ENCODE measurements at regions not wholly inside any gene's neighbourhood (a gene's known extent, or its start where the extent isn't known, plus 50 kb on each side); places are given as distances from the start of the nearest gene placed in this dataset.
A peak's percentile ranks its signal among the peaks of the same experiment; 100 is the strongest.

GRCh38 chr20:48339986-48340882, 487.6 kb downstream of the PREX1 start (continued):
- TF ChIP-seq ZNF24 (IDR thresholded peaks at IDR 0.05) (no peak), MAX (IDR thresholded peaks at IDR 0.05; ENCODE audit: low read depth, low read length) (no peak), SMC3 (IDR thresholded peaks at IDR 0.05; ENCODE audit: borderline replicate concordance, low read length) (no peak), CHD1 (IDR thresholded peaks at IDR 0.05; ENCODE audit: low read depth, low read length) (no peak), FOXK2 (IDR thresholded peaks at IDR 0.05) (no peak), TARDBP (IDR thresholded peaks at IDR 0.05; ENCODE audit: borderline replicate concordance) (no peak), BMI1 (IDR thresholded peaks at IDR 0.05; ENCODE audit: borderline replicate concordance) (no peak), IRF5 (IDR thresholded peaks at IDR 0.05; ENCODE audit: borderline replicate concordance) (no peak; the same call in 1 of the 2 replicates), RAD21 (IDR thresholded peaks at IDR 0.05; ENCODE audit: insufficient read depth, low read depth, low read length) (no peak), EP300 (IDR thresholded peaks at IDR 0.05; ENCODE audit: borderline replicate concordance in 1 of 2, control insufficient read depth in 1 of 2, low read depth in 2 of 2, low read length in 2 of 2) (peak; percentile 29 to 31; a peak in 1 of 4 replicates)
